ENCODE measurements at regions not wholly inside any gene's neighbourhood (a gene's known extent, or its start where the extent isn't known, plus 50 kb on each side); places are given as distances from the start of the nearest gene placed in this dataset.

GRCh38 chr9:119522381-119522780 lies 153.1 kb upstream of the BRINP1 start:
- TF ChIP-seq CTCF (IDR thresholded peaks at IDR 0.05; ENCODE audit: low read depth, low read length, missing input control) (no peak), REST (IDR thresholded peaks at IDR 0.05) (no peak), FOXA2 (IDR thresholded peaks at IDR 0.05) (no peak), RAD21 (IDR thresholded peaks at IDR 0.05) (no peak), JUND (IDR thresholded peaks at IDR 0.05) (no peak), MAX (IDR thresholded peaks at IDR 0.05) (no peak), SP1 (IDR thresholded peaks at IDR 0.05) (no peak), ATF3 (IDR thresholded peaks at IDR 0.05) (no peak)

All from liver (tissue), 3 donors.